ENCODE measurements at regions not wholly inside any gene's neighbourhood (a gene's known extent, or its start where the extent isn't known, plus 50 kb on each side); places are given as distances from the start of the nearest gene placed in this dataset.
A peak's percentile ranks its signal among the peaks of the same experiment; 100 is the strongest.
"Not testable (repeated sequence)": the region's sequence is repeated elsewhere in the genome, so short reads cannot be mapped to it uniquely, and the experiment has no call there.

GRCh38 chr2:42995752-42996422, 203.5 kb upstream of the HAAO start:
- DNase-seq: no peak

GRCh38 chr2:42989283-42990081, 197.1 kb upstream of the HAAO start:
- DNase-seq: not testable (repeated sequence)

GRCh38 chr2:42988055-42988454, 195.7 kb upstream of the HAAO start:
- DNase-seq: not testable (repeated sequence)

- no peak for DNase-seq
Observed at GRCh38 chr2:42987112-42987922, 194.9 kb upstream of the HAAO start.

- no peak for DNase-seq
Observed at GRCh38 chr2:42984617-42985016, 192.2 kb upstream of the HAAO start.

GRCh38 chr2:42984081-42984480, 191.7 kb upstream of the HAAO start:
- no peak for DNase-seq

- DNase-seq: no peak
Observed at GRCh38 chr2:42980764-42981416, 188.5 kb upstream of the HAAO start.

GRCh38 chr2:42979870-42980763, 187.7 kb upstream of the HAAO start:
- no peak for DNase-seq

GRCh38 chr2:42979416-42979869, 187.1 kb upstream of the HAAO start:
- no peak for DNase-seq

GRCh38 chr2:42978887-42979415, 186.6 kb upstream of the HAAO start:
- DNase-seq: no peak

- no peak for DNase-seq
Observed at GRCh38 chr2:42978175-42978886, 185.9 kb upstream of the HAAO start.

GRCh38 chr2:42977270-42978174, 185.1 kb upstream of the HAAO start:
- DNase-seq: no peak

GRCh38 chr2:42976351-42976750, 184.0 kb upstream of the HAAO start:
- DNase-seq: no peak

- DNase-seq: peak; percentile 90
Observed at GRCh38 chr2:42974721-42975717, 182.6 kb upstream of the HAAO start.

GRCh38 chr2:42974169-42974720, 181.9 kb upstream of the HAAO start:
- DNase-seq: no peak

- DNase-seq: no peak
Observed at GRCh38 chr2:42973726-42974125, 181.3 kb upstream of the HAAO start.

GRCh38 chr2:42972933-42973516, 180.6 kb upstream of the HAAO start:
- not testable (repeated sequence) for DNase-seq

Data from tongue (tissue), 1 donor.